LNCaP clone FGC (cell line): ENCODE measurements at regions not wholly inside any gene's neighbourhood (a gene's known extent, or its start where the extent isn't known, plus 50 kb on each side); places are given as distances from the start of the nearest gene placed in this dataset.

ENCODE experiments used
- DNase-seq: peaks from one replicate; pipeline ENCODE4 v3.0.0-alpha.2; 2011; ENCODE audit warnings: low read depth
- H3K4me3 ChIP-seq: 2 replicates; pipeline ENCODE4 v1.5.1; 2011; ENCODE audit warnings: mild to moderate bottlenecking, low read depth, low read length, control low read depth
- TF ChIP-seq, protein P1 (sequence below): IDR thresholded peaks from 2 replicates; pipeline ENCODE4 v1.5.1; 2012; ENCODE audit warnings: mild to moderate bottlenecking; ENCODE audit not compliant: control insufficient read depth, insufficient read depth; ENCODE audit errors: extremely low read depth

DNA sequence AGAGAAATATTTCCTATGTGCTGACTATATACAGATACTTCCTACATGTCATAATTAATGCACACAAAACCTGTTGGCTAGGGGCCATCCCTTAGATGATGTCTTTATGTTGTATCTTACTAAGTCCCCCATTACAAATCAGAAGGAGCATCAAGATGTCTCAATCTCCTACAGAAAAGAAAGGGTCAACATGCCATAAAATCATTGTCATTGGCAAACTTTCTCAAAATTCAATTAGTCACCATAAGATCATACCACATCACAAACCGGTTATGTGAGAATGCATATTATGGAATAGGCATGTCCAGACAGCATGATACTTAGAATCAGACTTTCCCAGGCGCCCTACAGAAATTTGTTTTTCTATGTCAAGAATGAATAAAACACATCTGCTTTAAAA is 175.2 kb upstream of the TET2 start:
- TF ChIP-seq, protein P1, sequence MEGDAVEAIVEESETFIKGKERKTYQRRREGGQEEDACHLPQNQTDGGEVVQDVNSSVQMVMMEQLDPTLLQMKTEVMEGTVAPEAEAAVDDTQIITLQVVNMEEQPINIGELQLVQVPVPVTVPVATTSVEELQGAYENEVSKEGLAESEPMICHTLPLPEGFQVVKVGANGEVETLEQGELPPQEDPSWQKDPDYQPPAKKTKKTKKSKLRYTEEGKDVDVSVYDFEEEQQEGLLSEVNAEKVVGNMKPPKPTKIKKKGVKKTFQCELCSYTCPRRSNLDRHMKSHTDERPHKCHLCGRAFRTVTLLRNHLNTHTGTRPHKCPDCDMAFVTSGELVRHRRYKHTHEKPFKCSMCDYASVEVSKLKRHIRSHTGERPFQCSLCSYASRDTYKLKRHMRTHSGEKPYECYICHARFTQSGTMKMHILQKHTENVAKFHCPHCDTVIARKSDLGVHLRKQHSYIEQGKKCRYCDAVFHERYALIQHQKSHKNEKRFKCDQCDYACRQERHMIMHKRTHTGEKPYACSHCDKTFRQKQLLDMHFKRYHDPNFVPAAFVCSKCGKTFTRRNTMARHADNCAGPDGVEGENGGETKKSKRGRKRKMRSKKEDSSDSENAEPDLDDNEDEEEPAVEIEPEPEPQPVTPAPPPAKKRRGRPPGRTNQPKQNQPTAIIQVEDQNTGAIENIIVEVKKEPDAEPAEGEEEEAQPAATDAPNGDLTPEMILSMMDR: no peak
- peak; percentile 83 for DNase-seq
- H3K4me3 ChIP-seq: no peak overlapping the region

DNA sequence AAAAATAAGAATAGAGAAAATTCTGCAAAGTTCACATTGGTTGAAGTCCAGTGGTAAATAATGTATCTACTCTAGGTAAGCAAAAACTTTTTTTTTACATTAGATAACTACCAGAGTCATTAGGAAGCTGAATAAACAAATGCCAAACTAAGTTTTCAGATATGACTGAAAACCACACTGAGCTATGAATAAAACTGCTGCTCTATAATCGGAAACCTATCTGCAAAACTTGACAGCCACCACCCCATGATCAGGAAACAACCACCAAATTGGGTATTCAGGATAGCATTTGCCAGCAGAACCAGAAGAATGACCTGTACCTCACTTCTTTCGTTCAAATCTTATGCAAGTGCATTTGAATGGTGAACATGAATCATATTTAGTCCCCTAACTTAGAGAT is 173.0 kb upstream of the TET2 start:
- no peak for DNase-seq
- TF ChIP-seq, protein P1: no peak
- no peak overlapping the region for H3K4me3 ChIP-seq

DNA sequence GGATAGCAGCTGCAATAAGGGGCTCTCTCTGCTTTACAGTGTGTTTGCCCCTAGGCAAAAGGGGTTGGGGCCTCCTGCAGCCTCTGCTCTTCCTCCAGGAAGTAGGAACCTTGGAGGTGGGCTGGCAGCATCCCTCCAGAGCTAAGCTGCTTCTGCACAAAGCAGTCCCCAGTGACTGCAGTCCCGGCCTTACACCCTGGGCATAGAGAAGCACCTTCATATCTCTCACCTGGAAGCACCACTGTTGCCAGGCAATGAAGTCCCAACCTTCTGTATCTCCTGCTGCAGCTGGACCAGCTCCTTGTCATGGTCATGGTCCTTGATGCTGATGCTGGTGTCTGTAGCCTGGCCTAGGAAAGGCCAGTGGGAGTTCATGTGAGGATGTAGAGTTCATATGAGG is 171.1 kb upstream of the TET2 start:
- TF ChIP-seq, protein P1: no peak
- DNase-seq: no peak
- H3K4me3 ChIP-seq: no peak overlapping the region

DNA sequence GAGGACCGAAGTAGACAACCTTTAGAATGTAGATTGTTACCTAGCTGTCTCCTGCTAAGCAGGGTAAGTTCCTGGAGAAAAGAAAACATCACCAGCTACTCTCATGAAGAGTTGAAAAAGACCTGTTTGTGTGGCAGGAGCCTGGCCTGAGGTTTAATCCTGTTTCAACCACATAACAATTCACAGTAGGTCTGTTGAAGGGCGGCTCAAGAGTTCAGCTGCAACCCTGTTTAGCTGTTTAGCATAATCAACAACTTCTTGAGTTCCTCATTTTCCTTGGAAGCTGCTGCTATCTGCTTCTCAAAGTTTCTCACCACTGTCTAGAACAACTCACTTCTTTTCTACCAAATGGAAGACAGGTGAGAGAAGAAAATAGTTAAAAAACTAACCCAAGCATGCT is 170.4 kb upstream of the TET2 start:
- TF ChIP-seq, protein P1: no peak
- DNase-seq: no peak
- H3K4me3 ChIP-seq: no peak overlapping the region

DNA sequence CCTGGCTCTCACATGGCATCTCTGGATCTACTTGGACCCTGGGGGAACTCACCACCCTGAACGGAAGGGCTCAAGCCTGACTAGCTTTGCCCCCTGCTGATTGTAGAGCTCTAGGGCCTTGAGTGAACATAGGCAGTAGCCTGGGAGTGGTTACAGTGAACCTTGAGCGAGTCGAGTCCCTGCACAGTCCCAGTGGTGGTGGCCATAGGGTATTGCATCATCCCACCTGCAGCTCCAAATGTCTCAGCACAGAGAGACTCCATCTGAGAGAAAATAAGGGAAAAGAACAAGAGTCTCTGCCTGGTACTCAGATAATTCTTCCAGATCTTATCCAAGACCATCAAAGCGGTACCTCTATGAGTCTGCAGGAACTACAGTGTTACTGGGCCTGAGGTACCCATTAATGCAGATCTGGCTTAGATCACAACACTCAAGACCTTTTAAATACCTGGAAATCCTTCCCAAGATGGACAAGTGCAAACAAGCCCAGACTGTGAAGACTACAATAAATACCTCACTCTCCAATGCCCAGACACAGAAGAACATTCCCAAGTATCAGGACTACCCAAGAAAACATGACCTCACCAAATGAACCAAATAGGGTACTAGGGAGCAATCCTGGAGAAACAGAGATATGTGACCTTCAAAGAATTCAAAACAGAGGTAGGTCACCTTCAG is 167.5 kb upstream of the TET2 start:
- TF ChIP-seq, protein P1: no peak
- DNase-seq: no peak

DNA sequence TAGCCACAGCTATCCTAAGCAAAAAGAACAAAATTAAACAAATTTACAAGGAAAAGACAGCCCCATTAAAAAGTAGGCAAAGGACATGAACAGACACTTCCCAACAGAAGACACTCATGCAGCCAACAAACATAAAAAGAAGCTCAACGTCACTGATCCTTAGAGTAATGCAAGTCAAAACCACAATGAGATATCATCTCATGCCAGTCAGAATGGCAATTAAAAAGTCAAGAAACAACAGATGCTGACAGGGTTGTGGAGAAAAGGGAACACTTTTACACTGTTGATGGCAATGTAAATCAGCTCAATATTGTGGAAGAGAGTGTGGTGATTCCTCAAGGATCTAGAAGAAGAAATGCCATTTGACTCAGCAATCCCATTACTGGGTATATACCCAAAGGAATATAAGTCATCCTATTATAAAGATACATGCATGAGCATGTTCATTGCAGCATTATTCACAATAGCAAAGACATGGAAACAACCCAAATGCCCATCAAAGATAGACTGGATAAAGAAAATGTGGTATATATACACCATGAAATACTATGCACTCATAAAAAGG is 163.0 kb upstream of the TET2 start:
- DNase-seq: no peak

More for the DNA sequence above, 167.5 kb upstream of the TET2 start:
- H3K4me3 ChIP-seq: no peak overlapping the region

More for the DNA sequence above, 163.0 kb upstream of the TET2 start:
- no peak overlapping the region for H3K4me3 ChIP-seq
- TF ChIP-seq, protein P1: no peak
